ENCODE measurements at regions not wholly inside any gene's neighbourhood (a gene's known extent, or its start where the extent isn't known, plus 50 kb on each side); places are given as distances from the start of the nearest gene placed in this dataset.

GRCh38 chr6:133591275-133591674 is 297.6 kb upstream of the TCF21 start:
- no peaks in the 10 kb centered on the region for H3K9me3 ChIP-seq (ENCODE audit: control insufficient read depth, insufficient read depth, low read length)
- H3K4me1 ChIP-seq (ENCODE audit: control insufficient read depth, low read length): no peaks in the 10 kb centered on the region
- H3K9me2 ChIP-seq (replicated peaks; ENCODE audit: control insufficient read depth, low read length): no peaks in the 10 kb centered on the region
- H3K27me3 ChIP-seq (ENCODE audit: control insufficient read depth, low read length): no peaks in the 10 kb centered on the region
- H3K36me3 ChIP-seq (ENCODE audit: control insufficient read depth, low read length): no peaks in the 10 kb centered on the region
- H3K27ac ChIP-seq (ENCODE audit: low read depth, low read length): no peak overlapping the region
- TF ChIP-seq CTCF (IDR thresholded peaks at IDR 0.05; ENCODE audit: low read depth, low read length, poor library complexity, severe bottlenecking) (no peak), EZH2phosphoT487 (IDR thresholded peaks at IDR 0.05; ENCODE audit: borderline replicate concordance, low read length) (no peak)
- no peaks in the 10 kb centered on the region for H3K79me2 ChIP-seq (ENCODE audit: control insufficient read depth, low read length)
- no peak overlapping the region for H3K4me3 ChIP-seq (ENCODE audit: low read length)
- no peaks in the 10 kb centered on the region for H4K20me1 ChIP-seq (ENCODE audit: control insufficient read depth, insufficient read depth, low read depth, low read length)
- H3F3A ChIP-seq (ENCODE audit: control insufficient read depth, insufficient read depth): no peaks in the 10 kb centered on the region
- no peak overlapping the region for H3K4me2 ChIP-seq (ENCODE audit: low read length)

GRCh38 chr6:133594652-133595110 is 294.2 kb upstream of the TCF21 start:
- no peaks in the 10 kb centered on the region for H3K9me3 ChIP-seq (ENCODE audit: control insufficient read depth, insufficient read depth, low read length)
- H3K79me2 ChIP-seq (ENCODE audit: control insufficient read depth, low read length): no peaks in the 10 kb centered on the region
- TF ChIP-seq CTCF (IDR thresholded peaks at IDR 0.05; ENCODE audit: low read depth, low read length, poor library complexity, severe bottlenecking) (no peak), EZH2phosphoT487 (IDR thresholded peaks at IDR 0.05; ENCODE audit: borderline replicate concordance, low read length) (no peak)
- H4K20me1 ChIP-seq (ENCODE audit: control insufficient read depth, insufficient read depth, low read depth, low read length): no peaks in the 10 kb centered on the region
- H3K4me3 ChIP-seq (ENCODE audit: low read length): no peak overlapping the region
- H3K27me3 ChIP-seq (ENCODE audit: control insufficient read depth, low read length): no peaks in the 10 kb centered on the region
- H3F3A ChIP-seq (ENCODE audit: control insufficient read depth, insufficient read depth): no peaks in the 10 kb centered on the region
- H3K4me2 ChIP-seq (ENCODE audit: low read length): no peak overlapping the region
- H3K9me2 ChIP-seq (replicated peaks; ENCODE audit: control insufficient read depth, low read length): no peaks in the 10 kb centered on the region
- no peaks in the 10 kb centered on the region for H3K36me3 ChIP-seq (ENCODE audit: control insufficient read depth, low read length)
- H3K4me1 ChIP-seq (ENCODE audit: control insufficient read depth, low read length): no peaks in the 10 kb centered on the region
- no peak overlapping the region for H3K27ac ChIP-seq (ENCODE audit: low read depth, low read length)

GRCh38 chr6:133595111-133595761 is 293.7 kb upstream of the TCF21 start:
- H3K9me2 ChIP-seq (replicated peaks; ENCODE audit: control insufficient read depth, low read length): no peaks in the 10 kb centered on the region
- no peaks in the 10 kb centered on the region for H3K9me3 ChIP-seq (ENCODE audit: control insufficient read depth, insufficient read depth, low read length)
- H3K4me2 ChIP-seq (ENCODE audit: low read length): no peak overlapping the region
- H4K20me1 ChIP-seq (ENCODE audit: control insufficient read depth, insufficient read depth, low read depth, low read length): no peaks in the 10 kb centered on the region
- no peaks in the 10 kb centered on the region for H3K4me1 ChIP-seq (ENCODE audit: control insufficient read depth, low read length)
- no peak overlapping the region for H3K4me3 ChIP-seq (ENCODE audit: low read length)
- no peaks in the 10 kb centered on the region for H3K36me3 ChIP-seq (ENCODE audit: control insufficient read depth, low read length)
- H3F3A ChIP-seq (ENCODE audit: control insufficient read depth, insufficient read depth): no peaks in the 10 kb centered on the region
- TF ChIP-seq CTCF (IDR thresholded peaks at IDR 0.05; ENCODE audit: low read depth, low read length, poor library complexity, severe bottlenecking) (no peak), EZH2phosphoT487 (IDR thresholded peaks at IDR 0.05; ENCODE audit: borderline replicate concordance, low read length) (no peak)
- no peaks in the 10 kb centered on the region for H3K27me3 ChIP-seq (ENCODE audit: control insufficient read depth, low read length)
- no peaks in the 10 kb centered on the region for H3K79me2 ChIP-seq (ENCODE audit: control insufficient read depth, low read length)
- H3K27ac ChIP-seq (ENCODE audit: low read depth, low read length): no peak overlapping the region
